Activated T-cell treated with anti-CD3 and anti-CD28 coated beads, Interleukin-2, amount 50 U/mL, for 48 hours (primary cell): ENCODE measurements at regions not wholly inside any gene's neighbourhood (a gene's known extent, or its start where the extent isn't known, plus 50 kb on each side); places are given as distances from the start of the nearest gene placed in this dataset.
"Not testable (repeated sequence)": the region's sequence is repeated elsewhere in the genome, so short reads cannot be mapped to it uniquely, and the experiment has no call there.

ENCODE experiments used
- DNase-seq, 2 experiments: peaks; one replicate each; pipeline ENCODE4 v3.0.0-alpha.2; 2020

DNA sequence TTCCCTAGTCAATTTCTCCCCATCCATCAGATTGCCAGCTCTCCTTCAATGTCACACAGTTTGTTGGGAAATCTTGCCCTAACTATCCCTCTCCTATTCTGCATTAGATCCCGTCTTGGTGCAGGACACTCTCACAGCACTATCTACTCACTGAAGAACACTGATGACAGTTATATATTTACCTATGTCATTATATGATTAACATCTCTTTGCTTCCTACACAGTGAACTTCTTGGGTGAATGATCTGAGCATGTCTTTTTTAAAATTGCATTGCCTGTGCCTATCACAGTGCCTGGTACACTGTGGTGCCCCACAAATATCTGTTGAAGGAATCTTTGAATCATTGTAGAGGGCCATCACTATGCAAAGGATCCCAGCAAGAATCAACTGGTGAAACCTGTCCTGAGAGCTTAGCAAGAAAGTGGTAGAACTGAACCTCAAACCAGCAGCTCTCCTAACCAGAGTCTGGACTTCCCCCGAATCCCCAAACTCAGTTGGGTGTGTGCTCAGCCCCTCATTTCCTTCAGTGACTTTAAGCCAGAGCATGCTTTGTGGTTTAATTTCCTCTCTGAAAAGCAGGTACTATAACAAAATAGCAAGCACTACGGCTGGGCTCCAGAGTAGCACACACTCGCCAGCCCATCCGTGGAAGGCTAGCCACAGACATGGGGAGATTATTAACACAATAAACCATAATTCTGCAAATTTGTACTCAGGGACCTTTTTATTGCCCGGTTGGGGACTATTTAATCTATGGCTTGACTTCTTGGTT, 680.7 kb upstream of the SALL1 start:
- no peak for DNase-seq

DNA sequence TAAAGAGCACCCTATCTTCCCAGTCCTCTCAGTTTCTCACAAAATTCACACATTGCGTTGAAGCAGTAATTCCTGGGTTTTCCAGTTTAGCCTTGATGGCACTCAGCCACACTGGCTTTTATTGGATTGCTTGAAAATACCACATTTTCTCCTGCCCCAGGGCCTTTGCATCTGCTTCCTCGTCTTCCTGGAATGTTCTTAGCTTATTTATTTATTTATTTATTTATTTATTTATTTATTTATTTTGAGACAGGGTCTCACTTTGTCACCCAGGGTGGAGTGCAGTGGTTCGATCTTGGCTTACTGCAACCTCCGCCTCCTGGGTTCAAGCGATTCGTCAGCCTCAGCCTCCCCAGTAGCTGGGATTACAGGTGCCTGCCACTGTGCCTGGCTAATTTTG, 680.0 kb upstream of the SALL1 start:
- not testable (repeated sequence) for DNase-seq

DNA sequence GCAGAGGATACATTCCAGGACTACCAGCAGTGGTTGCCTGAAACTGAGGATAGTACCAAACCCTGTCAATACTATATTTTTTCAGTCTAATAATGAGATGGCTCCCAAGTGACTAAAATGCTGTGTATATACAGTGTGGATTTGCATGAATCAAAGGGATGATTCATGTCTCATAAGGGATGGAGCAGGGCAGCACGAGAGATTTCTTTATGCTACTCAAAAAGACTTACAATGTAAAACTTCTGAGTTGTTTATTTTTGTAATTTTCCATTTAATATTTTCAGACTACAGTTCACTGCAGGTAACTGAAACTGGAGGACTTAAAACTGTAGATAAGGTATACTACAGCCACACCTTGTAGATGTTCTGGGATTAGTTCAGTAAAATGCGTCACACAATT, 674.7 kb upstream of the SALL1 start:
- no peak for DNase-seq

DNA sequence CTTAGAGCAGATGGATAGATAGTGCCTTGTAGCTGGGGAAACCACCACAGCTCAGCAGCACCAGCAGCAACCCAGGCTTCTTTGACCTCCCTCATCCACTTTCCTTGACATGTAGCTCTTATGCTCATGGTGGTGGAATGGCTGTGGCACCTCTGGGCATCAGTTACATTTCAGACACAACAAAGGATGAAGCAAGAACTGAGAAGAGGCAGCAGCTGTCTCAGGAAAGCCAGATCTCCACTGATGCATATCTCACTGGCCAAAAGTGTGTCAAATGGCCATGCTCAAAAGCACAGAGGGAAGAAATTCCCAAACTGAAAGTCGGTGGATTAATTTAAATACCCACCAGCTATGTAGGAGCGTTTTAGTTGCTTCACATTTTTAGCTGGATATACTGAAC, 671.4 kb upstream of the SALL1 start:
- DNase-seq, result no peak

DNA sequence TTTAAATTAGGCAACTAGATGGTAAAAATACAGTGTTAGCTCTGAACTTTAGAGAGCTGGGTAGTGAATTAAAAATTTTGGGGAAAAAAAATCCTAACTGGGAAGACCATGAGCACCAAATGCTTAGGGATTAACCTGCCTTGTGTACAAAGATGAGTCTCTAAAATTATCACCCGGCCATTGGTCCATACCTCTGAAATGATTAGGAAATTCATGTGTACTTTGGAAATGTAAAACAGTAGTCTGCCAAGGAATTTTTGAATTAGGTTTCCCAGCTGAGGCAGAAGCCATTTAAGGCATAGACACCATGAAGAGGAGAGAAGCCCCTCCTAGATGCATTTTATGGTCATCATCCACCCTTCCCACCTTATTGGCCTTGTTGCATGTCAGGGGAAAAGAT, 670.5 kb upstream of the SALL1 start:
- DNase-seq, result no peak

DNA sequence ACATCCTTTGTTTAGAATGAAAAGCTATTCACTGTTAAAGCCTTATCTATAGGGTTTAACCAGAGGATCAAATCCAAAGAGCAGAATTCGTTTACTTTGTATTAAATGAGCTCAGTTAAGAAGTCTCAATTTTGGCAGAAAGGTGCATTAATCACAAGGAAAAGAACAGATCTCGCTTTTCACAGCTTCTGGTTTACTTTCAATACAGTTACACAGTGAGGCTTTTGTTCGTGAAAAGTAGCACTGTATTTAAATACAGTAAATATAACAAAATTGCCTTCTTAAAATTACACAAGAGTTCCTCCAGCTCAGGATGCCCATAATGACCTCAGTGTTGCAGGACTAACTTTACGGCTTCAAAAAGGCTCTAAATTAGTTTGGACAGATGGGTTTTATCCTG, 669.1 kb upstream of the SALL1 start:
- DNase-seq, result no peak

DNA sequence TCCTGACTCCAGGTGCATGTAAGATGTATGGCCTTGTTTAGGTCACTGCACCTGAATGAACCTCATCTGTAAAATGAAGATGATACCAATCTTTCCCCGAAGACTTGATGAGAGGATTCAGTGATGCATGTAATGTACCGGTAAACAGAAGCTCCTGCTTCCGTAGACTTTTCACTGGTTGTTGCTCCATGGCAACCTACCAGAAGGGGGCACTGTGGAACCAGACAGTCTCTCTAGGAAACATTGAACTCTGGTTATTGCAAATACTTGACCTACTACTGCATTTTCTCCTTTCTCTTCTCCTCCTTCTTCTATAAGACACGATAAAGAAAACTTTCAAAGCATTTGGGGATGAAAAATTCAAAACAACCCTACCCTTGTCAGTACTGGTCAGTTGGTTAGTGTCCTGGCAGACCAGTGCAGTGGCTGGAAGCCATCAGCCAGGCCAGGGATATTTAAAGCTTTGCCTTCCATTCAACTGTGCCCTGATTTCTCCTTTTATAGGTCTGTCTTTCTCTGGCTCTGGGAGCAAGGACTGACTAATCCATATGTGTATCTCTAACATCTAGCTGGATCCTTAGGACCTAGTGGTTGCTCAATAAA, 667.4 kb upstream of the SALL1 start:
- peak; percentile 20 to 28 for DNase-seq

DNA sequence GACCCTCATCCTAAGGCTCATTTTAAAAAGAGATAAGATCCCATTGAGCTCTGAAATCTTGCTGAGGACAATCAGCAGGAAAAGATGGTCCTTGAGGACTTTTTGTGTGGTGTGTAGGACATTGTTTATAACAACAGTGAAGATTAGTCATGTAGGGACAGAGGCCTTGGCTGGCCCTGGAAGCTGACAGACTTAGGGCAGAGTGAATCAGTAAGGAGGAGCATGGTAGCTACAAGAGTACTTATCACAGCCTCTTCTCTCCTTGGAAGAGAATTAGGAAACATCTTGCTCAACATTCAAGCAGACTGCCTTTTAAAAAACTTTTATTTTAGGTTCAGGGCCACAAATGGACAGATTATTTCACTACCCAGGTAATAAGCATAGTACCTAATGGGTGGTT, 665.9 kb upstream of the SALL1 start:
- DNase-seq, result no peak

DNA sequence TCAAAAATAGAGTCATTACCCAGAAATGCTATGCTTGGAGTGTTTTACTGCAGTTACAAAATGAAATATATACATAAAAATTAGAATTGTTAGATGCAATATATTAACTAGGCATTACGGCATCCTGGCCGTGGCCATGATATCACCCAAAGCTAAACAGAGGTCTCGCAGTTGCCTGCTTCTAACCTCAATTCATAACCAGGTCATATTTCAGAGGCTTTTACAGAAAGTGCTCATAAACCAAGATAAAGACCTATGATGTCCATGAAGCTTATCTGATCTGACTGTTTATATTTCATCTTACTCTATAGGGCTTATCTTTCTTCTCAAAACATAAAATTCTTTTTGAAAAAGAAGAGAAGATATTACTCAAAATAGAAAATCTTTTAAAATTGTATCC, 664.5 kb upstream of the SALL1 start:
- DNase-seq, result no peak

DNA sequence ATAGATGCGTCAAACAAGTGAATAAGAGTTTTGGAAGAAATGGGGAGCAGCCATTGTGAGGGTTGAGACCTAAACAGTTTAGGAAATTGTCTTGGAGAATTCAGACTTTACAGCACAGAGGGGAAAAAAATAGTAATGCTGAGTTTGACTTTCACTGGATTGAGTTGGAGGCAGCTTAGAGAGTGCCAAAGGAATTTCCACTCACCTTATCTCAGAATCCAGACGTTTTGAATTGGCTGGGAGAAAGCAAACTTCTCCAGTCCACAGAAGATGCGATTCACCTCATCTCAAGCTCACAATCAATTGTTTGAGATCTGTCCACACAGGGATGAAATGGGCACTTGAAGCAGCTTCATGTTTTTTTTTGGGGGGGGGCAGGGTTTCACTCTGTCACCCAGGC, 663.5 kb upstream of the SALL1 start:
- no peak for DNase-seq

DNA sequence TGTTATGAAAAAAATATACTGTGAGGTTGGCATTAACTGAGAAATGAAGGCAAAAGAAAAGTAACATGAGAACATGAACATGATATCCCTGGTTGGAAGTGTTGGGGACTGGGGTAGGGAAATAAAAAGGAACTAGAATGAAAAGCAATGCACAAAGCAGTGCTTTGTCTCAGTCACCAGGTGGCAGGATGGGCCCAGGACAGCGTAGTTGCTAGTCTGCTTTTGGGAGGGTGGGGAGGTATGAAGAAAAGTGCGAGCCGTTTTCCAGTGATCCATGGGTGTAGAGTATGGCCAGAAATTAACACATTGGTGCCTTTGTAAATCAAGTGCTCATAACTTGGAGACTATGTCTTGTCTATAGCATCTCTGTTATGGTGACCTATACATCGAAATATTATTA, 662.5 kb upstream of the SALL1 start:
- DNase-seq, result no peak

DNA sequence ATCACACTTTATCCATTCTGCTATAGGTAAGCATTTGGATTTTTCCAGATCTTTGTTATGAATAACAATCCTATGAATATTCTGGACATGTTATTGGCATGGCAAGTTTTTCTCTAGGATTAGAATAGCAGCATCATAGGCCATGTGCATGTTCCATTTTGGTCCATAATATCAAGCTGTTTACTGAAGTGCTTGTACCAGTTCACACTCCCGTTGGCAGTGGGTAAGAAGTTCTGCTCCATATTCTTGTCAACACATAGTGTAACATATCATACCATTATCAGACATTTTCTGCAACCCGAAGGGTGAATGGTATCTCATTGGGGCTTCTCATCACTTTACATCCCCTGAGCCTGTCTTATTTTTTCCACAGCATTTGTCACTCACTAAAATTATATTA, 661.9 kb upstream of the SALL1 start:
- DNase-seq, result no peak

DNA sequence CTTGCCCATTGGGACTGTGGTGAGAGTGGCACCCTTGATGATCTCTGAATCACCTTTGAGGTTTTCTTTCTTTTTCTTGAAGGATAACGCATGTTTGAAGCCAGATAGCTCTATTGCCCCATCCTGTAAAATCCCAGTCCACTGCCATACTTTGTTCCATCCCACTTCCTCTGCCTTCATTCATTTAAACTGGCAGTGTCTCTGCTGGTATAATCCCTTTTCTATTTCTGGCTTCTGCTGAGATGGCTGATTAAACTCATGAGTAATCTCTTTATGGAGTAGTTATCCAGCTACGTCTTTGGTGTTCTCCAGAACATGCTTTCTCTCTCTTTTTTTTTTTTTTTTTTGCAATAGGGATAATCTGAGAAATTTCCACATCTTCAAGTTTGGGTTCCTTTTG, 656.5 kb upstream of the SALL1 start:
- no peak for DNase-seq

DNA sequence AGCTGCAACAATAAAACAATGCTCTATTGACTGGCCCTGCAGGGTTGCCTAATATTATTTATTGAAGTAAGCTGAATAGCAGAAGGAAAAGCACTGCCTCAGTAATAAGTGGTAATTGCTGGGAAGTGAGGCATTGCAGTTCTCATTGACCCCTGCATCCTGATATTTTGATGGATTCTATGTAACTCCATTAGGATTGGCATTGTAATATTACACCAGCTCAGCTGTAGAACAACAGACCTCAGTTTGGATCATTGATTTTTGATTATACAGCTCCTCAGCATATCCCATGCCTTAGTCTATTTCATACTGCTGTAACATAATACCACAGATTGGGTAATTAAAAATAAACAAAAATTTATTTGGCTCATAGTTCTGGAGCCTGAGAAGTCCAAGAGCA, 650.6 kb upstream of the SALL1 start:
- no peak for DNase-seq

DNA sequence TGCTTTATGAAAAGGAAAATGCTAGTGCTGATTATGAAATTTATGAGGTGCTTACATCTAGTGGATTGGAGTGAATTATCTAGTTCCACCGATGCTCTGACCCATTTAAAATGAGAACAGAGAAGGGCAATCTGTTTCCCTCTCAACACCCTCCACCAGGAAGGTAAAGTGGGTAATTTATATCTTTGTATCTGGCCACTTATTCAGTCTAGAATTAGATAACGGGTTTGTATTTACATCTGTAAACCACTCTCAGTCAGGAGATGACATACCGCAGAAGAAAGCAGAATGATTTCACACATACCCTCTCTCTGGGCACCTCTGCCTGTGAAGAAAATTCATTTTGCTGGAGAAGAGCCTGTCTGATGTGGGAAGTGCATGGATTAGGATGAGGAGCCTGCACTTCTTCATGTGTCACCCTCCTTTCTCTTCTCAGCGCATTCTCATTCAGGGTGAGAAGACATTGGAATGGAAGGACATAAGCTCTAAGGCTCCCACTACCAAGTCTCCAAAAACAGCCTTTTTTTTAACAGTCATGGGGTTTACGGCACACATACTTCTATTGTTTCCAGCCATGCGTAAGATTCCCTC, 646.7 kb upstream of the SALL1 start:
- DNase-seq, result no peak

DNA sequence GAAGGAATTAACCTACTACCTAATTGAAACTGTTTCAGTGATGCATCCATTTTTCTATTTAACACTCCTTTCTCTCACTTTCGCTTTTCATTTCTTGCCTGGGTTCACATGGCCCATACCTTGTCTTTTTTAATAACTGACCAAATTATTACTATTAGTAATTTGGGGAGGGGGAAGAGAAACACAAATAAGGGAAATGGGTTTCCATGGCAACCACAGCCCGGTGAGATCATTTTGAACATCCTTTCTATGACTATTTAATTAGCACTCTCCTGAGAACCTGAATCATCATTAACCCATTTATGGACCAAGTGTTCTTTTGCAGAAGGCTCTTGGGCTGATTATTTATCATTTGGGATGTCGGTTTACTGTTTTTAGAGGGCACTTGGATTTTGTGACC, 628.2 kb upstream of the SALL1 start:
- DNase-seq, result no peak

DNA sequence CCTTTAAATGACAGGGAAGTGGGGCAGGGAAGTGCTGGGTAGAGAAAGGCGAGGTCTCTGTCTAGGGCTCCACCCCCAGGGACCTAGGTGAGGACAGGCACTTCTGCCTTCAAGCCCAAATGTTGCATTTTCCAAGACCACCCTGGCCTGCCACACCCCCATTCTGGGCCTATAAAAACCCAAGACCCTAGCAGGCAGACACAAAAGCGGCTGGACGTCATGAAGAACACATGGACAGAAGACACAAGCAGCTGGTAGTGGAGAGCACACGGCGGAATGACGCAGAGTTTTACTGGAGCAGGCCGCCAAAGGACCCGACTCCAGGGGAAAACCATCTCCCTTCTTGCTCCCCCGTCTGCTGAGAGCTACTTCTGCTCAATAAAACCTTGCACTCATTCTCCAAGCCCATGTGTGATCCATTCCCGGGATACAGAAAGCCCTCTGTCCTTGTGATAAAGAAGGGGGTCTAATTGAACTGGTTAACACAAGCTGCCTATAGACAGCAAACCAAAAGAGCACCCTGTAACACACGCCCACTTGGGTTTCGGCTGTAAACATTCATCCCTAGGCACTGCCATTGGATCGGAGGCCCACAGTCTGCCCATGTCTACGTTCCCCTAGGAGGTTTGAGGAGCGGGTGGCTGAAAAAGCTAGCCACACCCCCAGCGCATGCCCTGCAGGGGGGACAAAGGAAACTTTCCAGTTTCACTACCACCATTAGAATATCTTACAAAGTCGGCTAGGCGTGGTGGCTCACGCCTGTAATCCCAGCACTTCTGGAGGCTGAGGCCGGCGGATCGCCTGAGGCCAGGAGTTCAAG, 622.2 kb upstream of the SALL1 start:
- no peak for DNase-seq

DNA sequence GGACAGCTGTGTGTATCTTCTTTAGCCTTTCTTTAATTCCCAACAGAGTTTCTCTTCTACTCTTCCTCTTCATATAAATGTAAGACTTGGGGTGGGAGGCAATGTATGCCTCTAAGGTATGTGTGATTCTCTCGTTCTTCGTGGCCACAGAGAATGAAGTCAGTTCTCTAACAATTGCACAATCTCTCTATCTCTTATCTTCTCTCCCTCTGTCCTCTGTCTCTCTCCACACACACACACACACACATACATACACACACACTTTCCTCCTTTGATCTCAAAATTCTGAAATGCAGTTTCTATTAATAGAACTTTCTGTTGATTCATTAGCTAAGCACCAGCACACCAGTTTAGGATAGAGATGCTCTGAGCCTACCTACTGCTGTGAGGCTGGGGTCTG, 615.7 kb upstream of the SALL1 start:
- DNase-seq, result no peak

DNA sequence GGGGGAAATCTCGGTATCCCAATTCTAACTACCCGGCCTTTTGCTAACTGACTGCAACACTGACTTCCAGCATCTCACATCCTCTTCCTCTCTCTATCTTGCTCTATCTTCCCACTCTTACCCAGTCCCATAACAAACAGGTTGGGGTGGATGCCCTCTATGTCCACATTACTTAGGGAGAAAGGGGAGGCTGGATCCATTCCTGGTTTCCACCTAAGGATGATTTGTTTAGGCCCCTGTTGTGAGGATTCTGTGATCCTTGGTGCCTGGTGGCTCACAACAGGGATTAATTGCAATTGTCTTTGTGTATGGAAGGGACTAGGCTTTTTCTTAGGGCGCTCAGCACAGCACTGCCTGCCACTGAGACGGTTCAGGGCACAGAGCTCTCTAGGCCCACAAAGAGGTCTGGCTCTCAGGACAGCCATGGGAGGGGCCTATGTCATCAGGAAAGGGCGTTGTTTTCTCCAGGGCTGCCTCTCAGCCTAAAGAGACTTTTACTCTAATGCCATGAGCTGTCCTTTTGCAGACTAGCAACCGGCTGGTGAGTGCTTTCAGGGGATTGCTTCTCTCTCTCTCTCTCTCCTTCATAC, 612.1 kb upstream of the SALL1 start:
- no peak for DNase-seq

DNA sequence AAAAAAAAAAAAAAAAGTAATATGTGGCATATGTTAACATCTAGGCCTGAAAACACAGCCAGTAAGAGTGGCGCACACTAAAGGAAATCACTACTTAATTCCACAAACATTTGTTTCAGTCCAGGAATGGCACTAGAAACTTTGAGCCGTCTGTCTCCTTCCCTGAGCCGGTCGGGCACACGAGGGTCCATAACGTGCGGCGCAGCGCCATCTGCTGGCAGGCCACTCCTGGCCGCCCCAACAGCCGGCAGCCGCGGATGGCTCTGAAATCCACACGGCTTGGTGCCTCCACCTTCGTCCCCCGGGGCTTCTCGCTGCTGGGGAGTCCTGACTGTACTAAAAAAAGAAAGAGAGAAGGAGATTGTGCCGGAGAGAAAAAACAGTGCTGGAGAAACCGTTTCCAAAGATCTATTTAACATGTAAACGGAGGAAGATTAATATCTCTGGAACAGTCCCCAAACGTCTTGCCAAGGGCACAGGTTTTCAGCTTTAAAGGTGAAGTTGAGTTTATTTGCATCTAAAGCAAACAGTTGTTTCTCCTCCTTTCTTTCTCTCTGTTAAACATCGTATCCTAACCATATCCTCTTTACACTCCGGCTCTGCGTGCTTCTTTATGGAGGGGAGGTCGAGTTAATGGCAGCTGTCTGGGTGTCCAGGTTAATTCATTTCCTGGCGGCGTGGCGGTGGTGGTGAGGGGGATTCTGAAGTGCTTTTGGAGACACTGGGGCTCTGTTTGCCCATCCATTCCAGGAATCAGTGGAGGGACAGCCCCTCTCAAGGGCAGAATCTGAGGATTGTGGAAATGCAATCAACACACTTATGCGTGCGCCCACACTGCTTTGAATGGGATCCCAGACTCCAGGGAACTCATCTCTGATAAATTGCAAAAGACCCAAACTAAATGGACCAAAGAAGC, 611.3 kb upstream of the SALL1 start:
- DNase-seq, result peak; percentile 62 to 73

DNA sequence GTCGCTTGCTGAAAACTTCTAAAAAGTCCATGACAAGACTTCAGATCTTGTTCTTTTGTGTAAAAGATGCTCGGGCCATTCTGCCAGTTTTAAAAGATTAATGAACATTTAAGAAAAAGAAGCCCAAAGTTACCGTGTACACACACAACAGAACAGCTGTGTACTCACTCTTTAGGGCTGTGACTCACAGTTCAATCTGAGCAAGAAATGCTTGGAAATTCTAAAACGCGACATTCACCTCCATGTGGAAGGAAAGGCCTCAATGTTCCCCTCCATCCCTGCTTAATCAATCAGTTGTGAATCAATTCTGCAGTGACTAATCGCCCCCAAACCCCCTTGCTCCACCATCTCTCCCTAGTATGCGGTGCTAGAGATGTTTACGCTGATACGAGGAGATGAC, 609.9 kb upstream of the SALL1 start:
- no peak for DNase-seq

DNA sequence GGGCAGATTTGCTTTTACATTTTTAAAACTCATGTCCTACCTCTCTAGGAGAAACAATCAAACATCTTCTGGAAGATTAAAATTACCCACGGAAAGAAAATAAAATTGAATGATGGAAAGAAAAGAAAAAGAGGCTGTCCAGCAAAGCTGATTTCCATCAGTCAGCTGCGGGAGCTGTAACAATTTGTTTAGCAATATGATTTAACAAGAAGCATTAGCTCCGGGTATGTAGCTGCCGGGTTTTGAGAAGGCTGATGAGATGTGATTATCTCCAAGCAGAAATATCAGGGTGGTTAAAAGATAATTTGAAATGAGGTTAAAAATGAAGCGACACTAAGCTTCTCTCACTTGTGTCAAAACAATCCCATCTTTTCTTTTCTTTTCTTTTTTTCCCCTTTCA, 608.9 kb upstream of the SALL1 start:
- no peak for DNase-seq
